NCI-H2227 (cell line): ENCODE measurements at regions not wholly inside any gene's neighbourhood (a gene's known extent, or its start where the extent isn't known, plus 50 kb on each side); places are given as distances from the start of the nearest gene placed in this dataset.
"Not testable (repeated sequence)": the region's sequence is repeated elsewhere in the genome, so short reads cannot be mapped to it uniquely, and the experiment has no call there.

Experiments used
- DNase-seq: peaks from one replicate; lab custom pipeline; 2025; ENCODE audit not compliant: unreplicated experiment; lab: John Stamatoyannopoulos, UW

GRCh38 chr12:43192442-43192841 lies 359.6 kb downstream of the ADAMTS20 start:
- DNase-seq: not testable (repeated sequence)

- no peak for DNase-seq
Observed at GRCh38 chr12:43180242-43180641, 371.8 kb downstream of the ADAMTS20 start.

GRCh38 chr12:43179486-43179885 lies 372.5 kb downstream of the ADAMTS20 start:
- DNase-seq: no peak

DNA sequence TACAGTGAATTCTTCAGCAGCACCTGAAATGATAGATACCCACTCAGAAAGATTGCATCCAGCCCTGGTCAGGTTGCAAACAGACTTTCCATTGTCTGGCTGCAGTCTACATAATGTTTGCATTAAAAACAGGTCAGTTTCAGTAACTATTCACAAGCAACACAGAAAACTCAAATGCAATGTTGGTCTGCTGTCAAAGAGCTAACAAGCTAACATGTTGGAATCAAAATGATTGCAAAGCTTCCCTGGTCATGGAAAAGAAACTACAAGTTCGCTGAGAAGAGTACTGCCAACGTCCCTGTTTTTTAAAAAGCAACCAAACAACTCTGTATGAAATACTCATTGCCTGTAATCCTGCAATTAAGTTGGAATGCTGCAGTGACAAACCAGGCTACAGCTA lies 374.7 kb downstream of the ADAMTS20 start:
- no peak for DNase-seq

GRCh38 chr12:43169115-43169681 lies 382.8 kb downstream of the ADAMTS20 start:
- DNase-seq: no peak

- DNase-seq: no peak
Observed at GRCh38 chr12:43167691-43168090, 384.3 kb downstream of the ADAMTS20 start.

DNA sequence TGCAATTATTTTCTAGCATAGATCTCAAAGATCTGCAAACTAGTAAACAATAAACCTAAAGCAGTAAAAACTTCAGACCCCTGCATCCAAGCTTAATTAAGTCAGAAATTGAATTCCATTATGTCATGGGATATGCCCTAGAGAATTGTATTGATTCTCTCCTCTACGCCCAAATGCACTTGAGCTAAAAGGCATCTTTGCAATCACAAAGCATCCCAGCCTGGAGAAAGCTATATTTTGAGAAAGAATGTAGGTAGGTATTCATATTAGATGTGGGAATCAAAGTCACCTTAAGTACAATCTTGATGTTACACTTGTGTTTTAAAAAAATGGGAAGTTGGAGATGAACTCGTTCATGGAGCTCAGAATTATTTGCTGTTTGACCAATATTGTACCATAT lies 386.7 kb downstream of the ADAMTS20 start:
- no peak for DNase-seq

DNA sequence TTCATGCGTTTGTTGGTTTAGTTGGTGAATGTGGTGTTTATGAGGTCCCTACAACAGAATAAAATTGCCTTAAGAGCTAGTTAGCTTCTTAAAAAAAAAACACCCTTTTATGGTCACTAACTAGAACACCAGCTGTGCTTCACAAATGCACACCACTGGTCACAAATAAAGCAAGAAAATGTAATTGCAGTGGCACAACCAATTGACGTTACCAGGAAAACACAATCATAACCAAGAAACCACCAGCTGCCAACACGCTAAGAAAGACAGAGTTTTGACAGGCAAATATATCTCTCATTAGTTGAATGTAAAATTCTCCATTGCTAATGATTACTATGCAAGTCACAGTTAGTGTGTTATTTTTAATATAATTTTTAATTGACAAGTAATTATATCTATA lies 389.9 kb downstream of the ADAMTS20 start:
- DNase-seq: no peak

GRCh38 chr12:43159506-43159905 lies 392.5 kb downstream of the ADAMTS20 start:
- DNase-seq: no peak

- DNase-seq: no peak
Observed at GRCh38 chr12:43158126-43158525, 393.9 kb downstream of the ADAMTS20 start.

- no peak for DNase-seq
Observed at GRCh38 chr12:43155376-43155775, 396.6 kb downstream of the ADAMTS20 start.

- DNase-seq: no peak
Observed at GRCh38 chr12:43154498-43155045, 397.4 kb downstream of the ADAMTS20 start.

DNA sequence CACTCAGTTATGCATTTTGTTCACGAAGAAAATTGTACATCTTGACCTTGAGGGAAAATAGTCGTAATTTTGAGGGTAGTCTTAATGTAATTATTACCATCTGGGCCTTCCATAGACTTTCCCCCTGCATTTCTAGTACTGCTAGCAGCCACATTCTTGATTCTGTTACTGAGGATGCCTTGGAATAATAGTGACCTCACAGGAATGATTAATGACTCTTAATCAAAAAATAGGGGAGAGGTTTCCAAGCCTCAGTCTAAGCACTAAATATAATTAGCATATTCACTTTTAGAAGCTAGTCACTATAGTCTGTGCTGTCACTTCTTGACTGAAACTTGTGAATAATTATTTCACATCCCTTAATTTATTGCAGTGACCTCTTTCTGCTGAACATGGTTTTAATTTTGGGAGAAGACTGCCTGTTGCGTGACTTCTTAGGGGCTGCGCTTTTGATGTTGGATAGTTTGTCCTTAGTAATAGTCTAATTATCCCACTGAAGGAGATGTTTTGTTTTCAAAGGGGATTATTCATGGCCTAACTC lies 400.5 kb downstream of the ADAMTS20 start:
- no peak for DNase-seq

DNA sequence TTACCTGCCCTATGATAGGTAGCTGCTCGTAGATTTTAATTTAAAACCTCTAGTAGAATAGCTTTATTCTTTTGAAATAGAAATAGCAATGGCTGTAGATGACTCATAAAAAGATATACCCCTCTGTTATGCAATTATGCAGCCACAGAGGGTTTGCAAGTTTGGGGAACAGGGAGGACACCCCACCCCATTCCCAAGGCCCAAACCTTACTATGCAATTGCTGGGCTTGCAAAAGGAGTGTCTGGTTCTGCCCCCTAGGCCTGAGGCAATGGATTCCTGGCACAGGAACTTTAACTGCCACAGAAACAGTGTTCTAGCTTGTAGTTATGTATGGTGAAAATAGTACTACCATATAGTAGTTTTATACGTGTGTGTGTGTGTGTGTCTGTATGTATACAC lies 403.3 kb downstream of the ADAMTS20 start:
- no peak for DNase-seq

DNA sequence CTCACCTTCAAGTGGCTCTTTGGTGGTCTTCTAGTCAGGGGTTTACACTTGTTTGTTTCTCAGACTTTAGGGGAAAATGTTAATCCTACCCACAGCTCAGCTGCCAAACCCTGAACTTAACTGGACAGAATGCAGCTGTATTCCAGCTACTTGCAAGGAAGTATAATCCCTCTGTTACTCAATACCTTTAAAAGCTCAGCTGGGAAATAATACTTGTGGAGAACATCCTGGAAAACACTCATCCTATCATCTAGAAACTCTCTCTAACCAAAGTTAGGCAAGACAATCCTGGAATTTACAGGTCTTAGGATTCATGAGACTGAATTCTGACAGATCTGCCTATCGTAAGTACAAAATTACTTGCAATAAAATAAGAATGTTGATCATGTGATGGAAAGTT lies 404.1 kb downstream of the ADAMTS20 start:
- no peak for DNase-seq

DNA sequence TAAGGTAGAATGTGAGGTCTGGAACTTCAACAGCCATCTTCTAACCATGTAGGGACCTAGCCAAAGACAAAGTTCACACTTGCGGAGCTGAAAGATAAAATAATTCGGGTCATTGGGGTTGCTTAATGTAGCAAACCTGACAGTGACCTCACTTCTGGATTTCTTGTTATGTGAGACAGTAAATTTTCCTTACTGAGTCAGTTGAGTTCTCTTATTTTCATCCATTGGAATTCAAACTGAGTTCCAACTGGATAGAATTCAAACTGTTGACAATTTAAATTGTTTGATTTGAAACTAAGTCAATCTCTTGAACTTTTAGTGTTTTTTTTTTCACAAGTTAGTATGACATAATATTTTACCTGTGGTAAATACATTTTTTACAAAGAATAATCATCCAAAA lies 406.5 kb downstream of the ADAMTS20 start:
- no peak for DNase-seq

DNA sequence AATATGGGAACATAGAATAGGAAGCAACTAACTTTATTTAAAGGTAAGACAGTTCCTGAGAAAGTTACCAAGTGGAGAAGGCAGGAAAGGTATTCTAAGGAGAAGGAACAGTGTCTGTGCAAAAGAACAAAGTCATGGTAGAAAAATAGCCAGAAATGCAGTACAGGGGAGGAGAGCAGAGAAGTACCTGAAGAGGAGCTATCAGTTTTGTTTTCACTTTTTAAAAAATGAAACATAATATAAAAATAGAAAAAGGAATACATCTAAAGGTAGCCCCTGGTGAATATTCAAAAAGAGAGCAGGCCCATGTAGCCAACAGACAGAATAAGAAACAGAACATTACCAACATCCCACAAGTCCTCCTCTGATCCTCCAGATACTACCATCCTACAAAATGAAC lies 408.7 kb downstream of the ADAMTS20 start:
- no peak for DNase-seq

DNA sequence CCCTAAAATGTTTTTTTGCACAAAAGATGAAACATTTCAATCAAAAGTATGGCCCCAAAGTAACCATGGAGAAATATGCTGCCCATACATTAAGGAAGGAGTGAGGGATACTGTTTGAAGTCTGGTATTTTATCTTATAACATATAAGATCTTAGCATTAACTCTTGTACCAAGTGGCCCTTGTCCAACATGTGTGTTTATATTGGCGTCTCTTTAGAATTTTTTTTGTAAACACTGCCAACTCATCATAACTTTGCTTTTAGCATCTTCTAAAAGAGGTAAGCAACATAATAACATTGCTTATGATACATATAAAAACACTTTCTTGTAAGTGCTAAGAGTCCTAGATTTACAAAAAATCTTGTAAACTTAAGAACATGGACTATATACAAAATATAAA lies 419.7 kb downstream of the ADAMTS20 start:
- no peak for DNase-seq

DNA sequence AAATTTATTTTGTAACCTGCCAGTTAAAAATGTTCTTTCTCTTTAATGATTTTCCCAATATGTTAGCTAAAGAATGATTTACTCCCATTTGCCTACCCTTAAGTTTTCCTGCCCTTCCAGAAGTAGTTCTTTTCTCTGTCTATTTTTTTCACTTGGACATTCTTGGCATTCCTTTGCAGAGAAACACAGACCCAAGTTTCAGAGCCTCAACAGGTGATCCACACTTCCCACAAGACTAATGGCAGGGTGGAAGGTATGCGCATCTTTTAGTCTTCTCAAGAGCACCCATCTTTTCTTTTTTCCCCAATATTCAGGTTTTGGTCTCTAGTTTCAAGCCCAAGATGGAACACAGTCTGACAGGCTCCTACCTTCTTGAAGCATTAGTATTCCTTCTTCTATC lies 420.7 kb downstream of the ADAMTS20 start:
- no peak for DNase-seq

DNA sequence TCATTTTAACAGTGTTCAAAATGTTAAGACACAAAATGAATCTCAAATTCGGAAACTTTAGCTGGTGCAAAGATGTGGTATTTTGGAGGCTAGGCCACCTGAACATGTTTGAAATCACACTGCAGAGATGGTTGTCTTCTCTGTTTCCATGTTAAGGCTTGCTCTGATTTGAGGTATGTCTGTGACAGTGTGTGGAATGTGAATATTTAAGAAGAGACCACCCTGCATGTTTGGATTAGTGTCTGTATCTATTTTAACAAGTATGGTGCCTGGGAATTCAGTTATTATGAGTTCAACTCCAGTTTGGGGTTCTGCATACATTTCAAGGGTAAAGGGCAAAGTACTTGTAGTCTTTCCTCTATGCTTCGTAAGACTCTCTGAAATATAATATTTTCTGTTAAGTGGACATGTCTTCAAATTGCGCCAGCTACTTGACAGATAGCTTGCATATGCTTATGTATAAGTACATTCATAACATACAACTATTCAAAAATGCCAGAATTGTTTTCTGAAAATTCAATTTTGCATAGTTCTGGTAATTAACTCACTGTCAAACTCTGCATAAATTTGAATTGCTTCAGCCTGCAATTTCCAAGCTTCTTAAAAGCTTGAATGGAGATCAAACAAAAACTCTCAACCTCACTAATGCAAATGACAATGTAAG lies 424.0 kb downstream of the ADAMTS20 start:
- DNase-seq: no peak

- no peak for DNase-seq
Observed at GRCh38 chr12:43126652-43127375, 425.2 kb downstream of the ADAMTS20 start.

DNA sequence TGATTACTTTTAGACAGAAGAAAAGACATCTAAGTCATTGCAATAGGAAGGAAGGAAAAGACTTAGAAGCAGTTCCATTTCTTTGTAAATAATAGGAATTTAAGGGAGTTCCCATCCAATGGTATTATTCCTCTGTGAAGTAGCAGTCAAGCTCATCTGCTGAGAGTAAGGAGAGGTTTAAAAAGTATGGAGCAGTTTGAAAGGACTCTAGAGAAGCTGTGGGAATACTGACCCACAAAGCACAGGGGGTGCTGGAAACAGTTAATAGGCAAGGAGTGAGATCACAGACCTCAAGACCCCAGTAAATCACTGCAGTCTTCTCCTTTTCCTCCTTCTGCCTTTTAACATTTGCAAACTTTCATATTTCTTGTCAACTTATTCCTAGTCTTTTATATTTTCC lies 428.5 kb downstream of the ADAMTS20 start:
- no peak for DNase-seq
